ENCODE measurements at regions not wholly inside any gene's neighbourhood (a gene's known extent, or its start where the extent isn't known, plus 50 kb on each side); places are given as distances from the start of the nearest gene placed in this dataset.

DNA sequence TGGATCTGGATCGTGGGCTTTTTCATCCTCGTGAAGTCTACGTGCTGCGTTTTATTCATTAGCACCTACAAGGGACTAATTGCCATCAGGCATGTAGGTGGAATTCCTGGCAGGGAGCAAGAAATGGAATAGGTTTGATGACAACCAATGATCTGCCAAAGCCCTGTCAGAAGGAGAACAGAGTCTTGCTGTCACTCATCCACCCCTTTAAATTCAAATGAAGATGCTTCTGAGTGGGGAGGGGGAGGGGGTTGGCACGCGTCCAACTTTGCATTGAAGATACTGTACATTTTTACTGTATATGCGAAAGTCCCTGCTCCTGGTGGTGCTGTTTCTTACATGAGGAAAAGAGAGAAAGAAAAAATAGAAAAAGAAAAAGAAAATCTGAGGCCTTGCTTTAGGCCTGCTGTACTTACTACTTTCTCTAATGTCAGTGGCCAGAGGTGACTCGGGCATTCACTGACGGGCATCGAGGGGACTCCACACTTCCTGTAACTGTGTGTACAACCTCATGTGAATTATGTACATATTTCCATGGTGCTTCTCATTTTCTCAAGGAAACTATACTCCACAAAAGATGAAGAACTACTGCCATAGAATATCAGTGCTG lies 569.1 kb downstream of the INHBA start:
- no peak overlapping the region for H3K4me3 ChIP-seq (ENCODE audit: low read depth, low read length)
- TF ChIP-seq, protein P1, sequence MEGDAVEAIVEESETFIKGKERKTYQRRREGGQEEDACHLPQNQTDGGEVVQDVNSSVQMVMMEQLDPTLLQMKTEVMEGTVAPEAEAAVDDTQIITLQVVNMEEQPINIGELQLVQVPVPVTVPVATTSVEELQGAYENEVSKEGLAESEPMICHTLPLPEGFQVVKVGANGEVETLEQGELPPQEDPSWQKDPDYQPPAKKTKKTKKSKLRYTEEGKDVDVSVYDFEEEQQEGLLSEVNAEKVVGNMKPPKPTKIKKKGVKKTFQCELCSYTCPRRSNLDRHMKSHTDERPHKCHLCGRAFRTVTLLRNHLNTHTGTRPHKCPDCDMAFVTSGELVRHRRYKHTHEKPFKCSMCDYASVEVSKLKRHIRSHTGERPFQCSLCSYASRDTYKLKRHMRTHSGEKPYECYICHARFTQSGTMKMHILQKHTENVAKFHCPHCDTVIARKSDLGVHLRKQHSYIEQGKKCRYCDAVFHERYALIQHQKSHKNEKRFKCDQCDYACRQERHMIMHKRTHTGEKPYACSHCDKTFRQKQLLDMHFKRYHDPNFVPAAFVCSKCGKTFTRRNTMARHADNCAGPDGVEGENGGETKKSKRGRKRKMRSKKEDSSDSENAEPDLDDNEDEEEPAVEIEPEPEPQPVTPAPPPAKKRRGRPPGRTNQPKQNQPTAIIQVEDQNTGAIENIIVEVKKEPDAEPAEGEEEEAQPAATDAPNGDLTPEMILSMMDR (IDR thresholded peaks at IDR 0.05; ENCODE audit: low read depth, low read length) = no peak

DNA sequence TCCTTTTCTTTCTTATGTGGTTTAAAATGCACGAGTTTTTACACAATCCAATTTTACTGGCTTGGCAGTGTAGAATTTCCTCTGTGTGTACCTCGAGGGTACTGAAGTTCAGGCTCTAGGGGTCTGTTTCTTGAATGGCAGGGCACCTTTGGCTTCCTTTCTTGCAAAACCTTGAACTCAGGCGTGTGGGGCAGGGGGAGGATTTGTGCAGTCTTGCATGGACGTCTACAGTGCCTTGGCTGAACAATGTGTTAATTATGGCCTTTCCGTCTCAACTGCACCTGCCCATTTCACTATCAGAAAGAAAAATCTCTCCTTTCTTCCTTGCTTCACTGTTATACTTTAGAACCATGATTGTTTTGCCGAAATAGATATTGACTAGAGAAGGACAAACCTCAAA lies 570.9 kb downstream of the INHBA start:
- TF ChIP-seq, protein P1 (IDR thresholded peaks at IDR 0.05; ENCODE audit: low read depth, low read length) = no peak
- no peak overlapping the region for H3K4me3 ChIP-seq (ENCODE audit: low read depth, low read length)

DNA sequence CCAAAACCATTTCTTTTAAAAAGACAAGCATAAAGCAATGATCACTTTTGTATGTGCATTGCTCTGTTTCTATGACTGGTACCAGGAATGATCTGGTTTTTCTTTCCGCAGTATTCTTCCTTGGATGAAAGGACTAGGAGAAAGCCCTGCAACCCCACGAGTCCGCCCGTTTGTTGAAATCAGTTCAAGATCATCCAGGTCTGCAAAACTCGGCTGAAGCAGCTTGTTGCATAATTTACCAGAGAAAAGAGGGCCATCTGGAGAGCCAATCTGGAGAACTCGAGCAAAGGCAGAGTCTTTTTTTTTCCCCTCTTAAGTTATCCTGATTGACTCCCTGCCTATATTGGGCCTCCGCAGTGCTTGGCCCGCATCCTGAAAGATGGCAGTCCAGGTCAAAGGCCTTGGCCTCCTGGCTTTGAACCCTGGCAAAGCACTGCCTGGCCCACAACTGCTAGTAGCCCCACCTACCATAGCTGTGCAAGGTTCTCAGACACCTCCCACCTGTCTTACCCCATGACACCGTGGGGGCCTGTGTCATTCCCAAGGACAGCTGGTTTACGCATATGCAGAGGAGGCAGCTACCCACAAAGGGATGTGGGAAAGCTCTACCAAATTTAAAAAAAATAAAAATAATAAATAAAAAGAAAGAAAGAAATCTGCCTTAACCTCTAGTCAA lies 572.2 kb downstream of the INHBA start:
- TF ChIP-seq, protein P1 (IDR thresholded peaks at IDR 0.05; ENCODE audit: low read depth, low read length) = no peak
- H3K4me3 ChIP-seq (ENCODE audit: low read depth, low read length) = no peak overlapping the region

DNA sequence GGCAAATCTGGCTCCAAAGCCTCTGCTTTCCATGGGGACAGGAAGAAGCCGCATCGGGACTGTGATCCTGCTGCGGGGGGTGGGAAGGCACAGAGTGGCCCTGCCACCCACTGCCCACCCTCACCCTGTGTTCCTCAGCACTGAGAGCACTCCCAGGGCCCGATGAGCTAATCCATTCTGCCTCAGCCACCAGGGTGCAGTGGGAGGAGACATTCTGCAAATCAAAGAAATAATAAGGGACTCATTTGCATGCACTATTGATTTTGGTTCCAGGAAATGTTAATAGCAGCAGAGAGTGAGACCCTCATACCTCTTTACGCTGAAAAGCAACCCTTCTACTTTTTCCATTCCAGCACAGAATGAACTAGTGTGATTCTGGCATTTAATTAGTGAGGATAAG lies 572.8 kb downstream of the INHBA start:
- no peak overlapping the region for H3K4me3 ChIP-seq (ENCODE audit: low read depth, low read length)
- TF ChIP-seq, protein P1 (IDR thresholded peaks at IDR 0.05; ENCODE audit: low read depth, low read length) = no peak

DNA sequence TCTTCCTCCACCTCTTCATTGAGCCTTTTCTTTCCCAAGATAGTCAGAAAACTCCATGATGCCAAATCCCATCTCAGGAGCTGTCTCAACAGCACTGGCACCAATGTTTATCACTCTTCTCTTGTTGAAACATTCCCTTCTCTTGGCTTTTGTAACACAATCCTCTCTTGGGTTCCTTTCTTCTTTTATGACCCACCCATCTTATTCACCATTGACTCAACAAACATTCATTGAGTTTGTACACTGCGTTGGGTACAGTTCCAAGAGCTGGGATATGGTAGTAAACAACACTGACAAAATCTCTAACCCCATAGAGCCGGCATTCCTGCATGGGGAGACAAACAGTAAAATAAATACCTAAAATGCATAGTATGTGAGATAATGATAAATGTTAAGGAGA lies 577.5 kb downstream of the INHBA start:
- TF ChIP-seq, protein P1 (IDR thresholded peaks at IDR 0.05; ENCODE audit: low read depth, low read length) = no peak
- no peak overlapping the region for H3K4me3 ChIP-seq (ENCODE audit: low read depth, low read length)

DNA sequence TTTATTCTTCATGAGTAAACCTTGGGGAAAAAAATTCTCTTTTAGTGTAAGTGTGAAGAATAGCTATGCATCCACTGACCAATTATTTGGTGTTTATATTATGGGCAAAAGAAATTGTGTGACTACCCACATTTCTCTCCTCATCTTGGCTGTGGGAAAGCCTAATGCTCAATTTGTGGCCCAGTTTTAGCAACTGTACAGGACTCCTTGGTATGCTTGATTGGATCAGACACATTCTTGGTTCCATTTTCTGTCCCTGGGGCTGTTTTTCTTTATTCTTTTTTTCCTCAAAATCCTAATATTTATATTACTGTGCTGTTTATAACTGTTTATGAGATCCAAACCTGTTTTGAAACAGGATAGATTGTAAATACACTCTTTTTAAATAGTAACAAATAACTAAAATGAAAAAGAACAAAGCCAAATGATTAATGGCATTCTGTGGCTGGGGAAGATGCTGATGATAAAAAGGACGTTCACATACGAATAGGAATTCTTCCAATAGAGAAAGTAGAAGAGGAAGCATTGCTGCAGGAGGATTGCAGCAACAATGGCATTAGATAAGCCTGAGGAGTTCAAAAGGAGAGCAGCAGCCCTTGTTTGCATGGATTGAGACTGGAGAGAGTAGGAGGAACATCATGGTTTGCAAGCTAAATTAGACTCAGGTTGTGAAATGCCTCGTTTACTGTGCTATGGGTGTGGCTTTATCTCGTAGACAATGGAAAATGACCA lies 580.5 kb downstream of the INHBA start:
- no peak overlapping the region for H3K4me3 ChIP-seq (ENCODE audit: low read depth, low read length)
- TF ChIP-seq, protein P1 (IDR thresholded peaks at IDR 0.05; ENCODE audit: low read depth, low read length) = no peak

DNA sequence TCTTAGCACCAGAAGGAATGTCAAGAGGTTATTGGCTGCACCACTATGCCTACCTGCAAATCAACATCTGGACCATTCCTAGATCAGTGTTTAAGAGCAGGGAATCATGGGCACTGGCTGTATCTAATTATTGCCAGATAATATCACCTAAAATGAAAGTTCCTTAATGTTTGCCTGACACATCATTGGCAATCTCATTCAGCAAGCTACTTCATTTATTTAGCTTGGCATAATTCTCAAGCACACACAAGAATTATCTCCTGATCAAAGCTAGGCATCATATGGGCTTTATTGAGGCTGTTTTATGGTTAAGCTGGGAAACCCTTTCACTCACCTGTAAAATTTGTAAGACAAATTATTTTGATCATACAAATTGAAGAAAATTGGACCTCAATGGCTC lies 581.7 kb downstream of the INHBA start:
- H3K4me3 ChIP-seq (ENCODE audit: low read depth, low read length) = no peak overlapping the region
- TF ChIP-seq, protein P1 (IDR thresholded peaks at IDR 0.05; ENCODE audit: low read depth, low read length) = no peak

Data from WI38 (cell line).